GM18508 (cell line): ENCODE measurements at regions not wholly inside any gene's neighbourhood (a gene's known extent, or its start where the extent isn't known, plus 50 kb on each side); places are given as distances from the start of the nearest gene placed in this dataset.
"Not testable (repeated sequence)": the region's sequence is repeated elsewhere in the genome, so short reads cannot be mapped to it uniquely, and the experiment has no call there.

Experiments used
- ATAC-seq: cut with Tn5 transposase; IDR thresholded peaks from one replicate; pipeline ENCODE4 v1.9.1; 2021; ENCODE audit warnings: moderate number of reproducible peaks; ENCODE audit not compliant: insufficient read depth, unreplicated experiment

GRCh38 chr6:21942897-21943296 is 349.3 kb downstream of the SOX4 start:
- no peak for ATAC-seq

- ATAC-seq: no peak
Observed at GRCh38 chr6:21946298-21946783, 350.5 kb downstream of the PRL start.

GRCh38 chr6:21947227-21947626 is 349.6 kb downstream of the PRL start:
- not testable (repeated sequence) for ATAC-seq

- ATAC-seq: no peak
Observed at GRCh38 chr6:21947731-21948386, 349.0 kb downstream of the PRL start.

GRCh38 chr6:21949211-21949801 is 347.5 kb downstream of the PRL start:
- ATAC-seq: no peak

- no peak for ATAC-seq
Observed at GRCh38 chr6:21952367-21952766, 344.5 kb downstream of the PRL start.

GRCh38 chr6:21953831-21954801 is 342.7 kb downstream of the PRL start:
- ATAC-seq: no peak

GRCh38 chr6:21955053-21955595 is 341.7 kb downstream of the PRL start:
- ATAC-seq: no peak

GRCh38 chr6:21955951-21956350 is 340.9 kb downstream of the PRL start:
- no peak for ATAC-seq

- ATAC-seq: no peak
Observed at GRCh38 chr6:21958428-21958827, 338.4 kb downstream of the PRL start.

- no peak for ATAC-seq
Observed at GRCh38 chr6:21961226-21961625, 335.6 kb downstream of the PRL start.

- ATAC-seq: no peak
Observed at GRCh38 chr6:21965016-21965415, 331.8 kb downstream of the PRL start.

- no peak for ATAC-seq
Observed at GRCh38 chr6:21965953-21966539, 330.8 kb downstream of the PRL start.

- no peak for ATAC-seq
Observed at GRCh38 chr6:21967056-21967974, 329.5 kb downstream of the PRL start.

GRCh38 chr6:21968411-21968810 is 328.4 kb downstream of the PRL start:
- ATAC-seq: no peak

- no peak for ATAC-seq
Observed at GRCh38 chr6:21969192-21969591, 327.6 kb downstream of the PRL start.

- no peak for ATAC-seq
Observed at GRCh38 chr6:21970569-21971300, 326.1 kb downstream of the PRL start.

- ATAC-seq: no peak
Observed at GRCh38 chr6:21971541-21971940, 325.3 kb downstream of the PRL start.

- no peak for ATAC-seq
Observed at GRCh38 chr6:21972516-21972915, 324.3 kb downstream of the PRL start.
